ENCODE measurements at regions not wholly inside any gene's neighbourhood (a gene's known extent, or its start where the extent isn't known, plus 50 kb on each side); places are given as distances from the start of the nearest gene placed in this dataset.
"Not testable (repeated sequence)": the region's sequence is repeated elsewhere in the genome, so short reads cannot be mapped to it uniquely, and the experiment has no call there.

GRCh38 chr7:54940748-54941147, 78.1 kb upstream of the EGFR start:
- TF ChIP-seq CTCF (IDR thresholded peaks at IDR 0.05; ENCODE audit: low read depth, low read length) (no peak), MYC (IDR thresholded peaks at IDR 0.05; ENCODE audit: low read depth, low read length) (no peak), POLR2A (IDR thresholded peaks at IDR 0.05; ENCODE audit: extremely low read depth, insufficient read length) (no peak), MAX (IDR thresholded peaks at IDR 0.05; ENCODE audit: low read depth, low read length) (no peak)
- no peak for DNase-seq (ENCODE audit: low read depth)
- H3K4me3 ChIP-seq (ENCODE audit: low read depth, low read length), result no peak overlapping the region

GRCh38 chr7:54944179-54944578, 74.6 kb upstream of the EGFR start:
- no peak overlapping the region for H3K4me3 ChIP-seq (ENCODE audit: low read depth, low read length)
- TF ChIP-seq CTCF (IDR thresholded peaks at IDR 0.05; ENCODE audit: low read depth, low read length), result no peak
- no peak for TF ChIP-seq POLR2A (IDR thresholded peaks at IDR 0.05; ENCODE audit: extremely low read depth, insufficient read length)
- TF ChIP-seq MYC (IDR thresholded peaks at IDR 0.05; ENCODE audit: low read depth, low read length), result no peak
- no peak for TF ChIP-seq MAX (IDR thresholded peaks at IDR 0.05; ENCODE audit: low read depth, low read length)
- no peak for DNase-seq (ENCODE audit: low read depth)

GRCh38 chr7:54946271-54946670, 72.5 kb upstream of the EGFR start:
- no peak for DNase-seq (ENCODE audit: low read depth)
- no peak for TF ChIP-seq MYC (IDR thresholded peaks at IDR 0.05; ENCODE audit: low read depth, low read length)
- no peak overlapping the region for H3K4me3 ChIP-seq (ENCODE audit: low read depth, low read length)

- TF ChIP-seq POLR2A (IDR thresholded peaks at IDR 0.05; ENCODE audit: extremely low read depth, insufficient read length) (no peak), MAX (IDR thresholded peaks at IDR 0.05; ENCODE audit: low read depth, low read length) (no peak), CTCF (IDR thresholded peaks at IDR 0.05; ENCODE audit: low read depth, low read length) (no peak), MYC (IDR thresholded peaks at IDR 0.05; ENCODE audit: low read depth, low read length) (no peak)
- no peak for DNase-seq (ENCODE audit: low read depth)
- H3K4me3 ChIP-seq (ENCODE audit: low read depth, low read length), result no peak overlapping the region
These were observed 72.1 kb upstream of the EGFR start for GRCh38 chr7:54946764-54947163.

- TF ChIP-seq POLR2A (IDR thresholded peaks at IDR 0.05; ENCODE audit: extremely low read depth, insufficient read length), result no peak
- DNase-seq (ENCODE audit: low read depth), result no peak
- H3K4me3 ChIP-seq (ENCODE audit: low read depth, low read length), result no peak overlapping the region
These were observed 71.6 kb upstream of the EGFR start for GRCh38 chr7:54947266-54947665.

GRCh38 chr7:54949514-54949913, 69.3 kb upstream of the EGFR start:
- DNase-seq (ENCODE audit: low read depth), result not testable (repeated sequence)

GRCh38 chr7:54955296-54955695, 63.5 kb upstream of the EGFR start:
- no peak overlapping the region for H3K4me3 ChIP-seq (ENCODE audit: low read depth, low read length)
- DNase-seq (ENCODE audit: low read depth), result no peak
- no peak for TF ChIP-seq POLR2A (IDR thresholded peaks at IDR 0.05; ENCODE audit: extremely low read depth, insufficient read length)
- no peak for TF ChIP-seq MAX (IDR thresholded peaks at IDR 0.05; ENCODE audit: low read depth, low read length)
- TF ChIP-seq MYC (IDR thresholded peaks at IDR 0.05; ENCODE audit: low read depth, low read length), result no peak
- TF ChIP-seq CTCF (IDR thresholded peaks at IDR 0.05; ENCODE audit: low read depth, low read length), result no peak

More at GRCh38 chr7:54949514-54949913, 69.3 kb upstream of the EGFR start:
- not testable (repeated sequence) for H3K4me3 ChIP-seq (ENCODE audit: low read depth, low read length)
